Adipose tissue (tissue), 3 donors: ENCODE measurements at regions not wholly inside any gene's neighbourhood (a gene's known extent, or its start where the extent isn't known, plus 50 kb on each side); places are given as distances from the start of the nearest gene placed in this dataset.
"Not testable (repeated sequence)": the region's sequence is repeated elsewhere in the genome, so short reads cannot be mapped to it uniquely, and the experiment has no call there.

Experiments used
- H3K27ac ChIP-seq: one replicate; pipeline ENCODE4 v1.5.1; 2013; ENCODE audit warnings: low read depth, low read length
- WGBS, 3 donors: extraction: QIAGEN DNeasy Blood & Tissue Kit; methylation state at CpG; one replicate each; pipeline ENCODE4 v1.1.7; 2013; 5-methylcytosine and 5-hydroxymethylcytosine counted together
- donor health status: healthy with polysubstance abuse.
- donor health status: Bipolar disorder and iron deficiency.
- donor health status: healthy.

DNA sequence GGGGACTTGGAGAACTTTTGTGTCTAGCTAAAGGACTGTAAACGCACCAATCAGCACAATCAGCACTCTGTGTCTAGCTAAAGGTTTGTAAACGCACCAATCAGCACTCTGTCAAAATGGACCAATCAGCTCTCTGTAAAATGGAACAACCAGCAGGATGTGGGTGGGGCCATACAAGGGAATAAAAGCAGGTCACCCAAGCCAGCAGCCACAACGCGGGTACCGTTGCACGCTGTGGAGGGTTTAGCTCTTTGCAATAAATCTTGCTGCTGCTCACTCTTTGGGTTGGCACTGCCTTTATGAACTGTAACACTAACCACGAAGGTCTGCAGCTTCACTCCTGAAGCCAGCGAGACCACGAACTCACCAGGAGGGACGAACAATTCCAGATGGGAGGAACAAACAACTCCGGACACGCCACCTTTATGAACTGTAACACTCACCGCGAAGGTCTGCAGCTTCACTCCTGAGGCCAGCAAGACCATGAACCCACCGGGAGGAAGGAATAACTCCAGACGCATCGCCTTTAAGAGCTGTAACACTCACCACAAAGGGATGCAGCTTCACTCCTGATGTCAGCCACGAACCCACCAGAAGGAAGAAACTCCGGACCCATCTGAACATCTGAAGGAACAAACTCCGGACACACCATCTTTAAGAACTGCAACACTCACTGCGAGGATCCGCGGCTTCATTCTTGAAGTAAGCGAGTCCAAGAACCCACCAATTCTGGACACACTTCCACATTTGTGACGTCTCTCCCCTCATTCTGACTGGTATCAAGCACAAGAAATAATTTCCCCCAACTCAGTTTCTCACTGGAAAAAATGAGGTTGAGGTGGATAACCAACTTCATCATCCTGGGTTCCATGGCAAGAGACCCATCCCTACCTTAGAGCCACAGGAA is 227.3 kb upstream of the AMIGO2 start:
- WGBS, 3 donors: 56 to 84% (median 64%) methylated on average over 25 of the region's 25 CpGs
- not testable (repeated sequence) for H3K27ac ChIP-seq

DNA sequence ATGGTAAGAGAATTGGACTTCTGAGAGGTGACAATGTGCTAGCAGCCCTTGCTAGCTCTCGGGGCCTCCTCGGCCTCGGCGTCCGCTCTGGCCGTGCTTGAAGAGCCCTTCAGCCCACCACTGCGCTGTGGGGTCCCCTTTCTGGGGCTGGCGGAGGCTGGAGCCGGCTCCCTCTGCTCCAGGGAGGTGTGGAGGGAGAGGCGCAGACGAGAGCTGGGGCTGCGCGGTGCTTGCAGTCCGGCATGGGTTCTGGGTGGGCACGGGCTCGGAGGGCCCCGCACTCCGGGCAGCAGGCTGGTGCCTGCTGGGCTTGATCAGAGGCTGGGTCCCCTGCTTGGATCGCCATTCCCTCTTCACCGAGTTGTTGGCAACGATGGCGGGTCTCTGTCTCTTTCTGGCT is 226.4 kb upstream of the AMIGO2 start:
- WGBS, 3 donors: 88 to 97% (median 93%) methylated on average over 18 to 22 of the region's 22 CpGs
- H3K27ac ChIP-seq: no peak overlapping the region

DNA sequence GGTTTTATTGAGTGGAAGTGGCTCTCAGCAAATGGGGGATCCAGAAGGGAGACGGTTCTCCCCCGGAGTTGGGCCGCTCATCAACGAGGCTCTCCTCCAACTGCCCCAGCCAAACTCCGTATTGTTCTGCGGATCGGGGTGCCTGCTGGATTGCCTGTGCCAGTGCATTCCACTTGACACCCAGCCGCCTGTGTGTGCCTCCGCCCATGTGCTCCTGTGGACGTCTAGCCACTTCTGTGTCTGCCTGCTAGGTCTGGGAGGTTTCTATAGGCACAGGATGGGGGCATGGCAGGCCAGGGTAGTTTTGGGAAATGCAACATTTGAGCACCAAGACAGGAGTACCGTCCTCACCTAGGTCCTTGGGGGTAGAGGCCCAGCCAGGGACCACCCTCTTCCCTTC is 225.7 kb upstream of the AMIGO2 start:
- H3K27ac ChIP-seq: no peak overlapping the region
- WGBS, 3 donors: 93 to 97% (median 95%) methylated on average over 11 of the region's 11 CpGs

DNA sequence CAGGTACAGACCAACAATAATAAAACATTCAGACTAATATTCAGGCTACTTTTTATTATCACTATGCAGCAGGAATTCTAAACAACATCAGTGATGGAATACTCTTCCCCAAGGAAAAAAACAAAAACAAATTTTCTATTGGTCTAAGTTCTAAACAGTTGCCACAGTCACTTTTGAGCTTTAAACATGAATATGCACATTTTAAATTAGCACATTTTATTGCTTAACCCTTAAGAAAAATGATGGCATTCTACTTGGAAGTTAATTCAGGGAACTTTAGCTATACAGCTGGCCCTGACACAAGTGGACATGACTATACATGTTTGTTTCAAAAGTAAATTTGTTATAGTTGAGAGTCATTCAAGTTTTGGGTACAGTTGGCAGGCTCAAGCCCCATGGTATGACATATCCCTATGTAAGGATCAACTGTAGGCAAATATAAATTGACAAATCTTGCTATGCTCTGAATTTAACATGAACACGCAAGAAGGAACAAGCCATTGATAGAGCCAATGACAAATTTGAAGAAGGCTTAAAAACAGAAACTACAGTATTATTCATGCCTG is 224.3 kb upstream of the AMIGO2 start:
- no peak overlapping the region for H3K27ac ChIP-seq
- WGBS, 3 donors: 99 to 100% (median 100%) methylated on average over 1 of the region's 1 CpG

GRCh38 chr12:47303207-47303606 is 223.4 kb upstream of the AMIGO2 start:
- no peak overlapping the region for H3K27ac ChIP-seq
- 78 to 83% (median 82%) methylated on average over 7 of the region's 7 CpGs for WGBS, 3 donors

DNA sequence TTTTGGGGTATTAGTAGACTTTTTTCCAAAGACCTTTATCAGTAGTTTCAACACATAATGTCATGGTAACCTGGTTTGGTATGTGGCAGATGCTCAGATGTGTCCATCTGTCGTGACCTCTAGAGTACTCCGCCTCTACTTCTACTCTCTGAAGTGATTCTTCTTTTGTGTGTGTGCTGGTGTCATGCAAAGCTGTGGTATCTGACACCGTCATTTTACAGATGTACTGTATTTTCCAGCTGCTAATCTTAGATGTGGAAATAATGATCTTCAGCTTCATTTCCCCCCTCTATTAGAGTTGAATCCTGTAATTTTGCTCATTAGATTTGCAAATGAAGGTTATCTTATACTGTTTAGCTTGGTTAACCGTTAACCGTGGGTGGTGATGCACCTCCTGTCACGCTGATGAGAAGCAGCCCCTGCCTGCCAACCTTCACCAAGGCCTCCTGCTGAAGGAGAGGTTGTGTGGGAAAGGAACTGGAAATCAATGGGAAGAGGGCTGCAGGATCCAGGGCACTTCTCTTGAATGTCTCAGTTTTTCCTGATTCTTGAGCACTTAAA is 222.4 kb upstream of the AMIGO2 start:
- 56 to 66% (median 66%) methylated on average over 6 of the region's 6 CpGs for WGBS, 3 donors

GRCh38 chr12:47299586-47299985 is 219.8 kb upstream of the AMIGO2 start:
- 34 to 90% (median 78%) methylated on average over 1 of the region's 1 CpG for WGBS, 3 donors
- H3K27ac ChIP-seq: no peak overlapping the region

More for the DNA sequence above, 222.4 kb upstream of the AMIGO2 start:
- no peak overlapping the region for H3K27ac ChIP-seq

DNA sequence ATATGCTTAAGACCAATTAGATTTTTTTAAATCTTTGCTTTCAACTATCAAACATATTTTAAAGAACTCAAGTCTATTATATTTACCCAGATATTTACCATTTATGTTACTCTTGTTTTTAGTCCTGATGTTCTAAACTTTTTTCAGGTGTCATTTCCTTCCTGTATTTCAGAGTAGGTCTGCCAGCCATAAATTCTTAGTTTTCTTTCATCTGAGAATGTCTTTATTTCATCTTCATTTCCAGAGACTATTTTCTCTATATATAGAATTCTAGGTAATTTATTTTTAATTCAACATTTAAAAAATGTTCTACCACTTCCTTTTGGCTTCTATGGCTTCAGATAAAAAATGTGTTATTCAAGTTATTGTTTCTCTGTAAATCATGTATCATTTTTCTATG is 218.2 kb upstream of the AMIGO2 start:
- no peak overlapping the region for H3K27ac ChIP-seq

DNA sequence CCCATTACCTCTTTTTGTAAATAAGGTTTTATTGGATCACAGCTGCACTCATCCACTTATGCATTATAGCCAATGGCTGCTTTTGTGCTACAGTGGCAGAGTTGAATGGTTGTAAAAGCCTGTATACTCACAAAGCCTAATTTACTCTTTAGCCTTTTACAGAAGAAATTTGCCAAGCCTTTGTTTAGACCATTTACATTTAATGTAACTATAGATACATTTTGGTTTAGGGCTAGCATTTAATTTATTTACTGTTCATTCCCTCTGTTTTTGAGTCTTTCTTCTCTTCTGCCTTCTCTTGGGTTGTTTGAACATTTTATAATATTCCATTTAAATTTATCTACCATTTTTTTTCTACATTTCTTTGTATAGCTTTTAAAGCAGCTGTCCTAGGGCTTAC is 217.1 kb upstream of the AMIGO2 start:
- no peak overlapping the region for H3K27ac ChIP-seq

DNA sequence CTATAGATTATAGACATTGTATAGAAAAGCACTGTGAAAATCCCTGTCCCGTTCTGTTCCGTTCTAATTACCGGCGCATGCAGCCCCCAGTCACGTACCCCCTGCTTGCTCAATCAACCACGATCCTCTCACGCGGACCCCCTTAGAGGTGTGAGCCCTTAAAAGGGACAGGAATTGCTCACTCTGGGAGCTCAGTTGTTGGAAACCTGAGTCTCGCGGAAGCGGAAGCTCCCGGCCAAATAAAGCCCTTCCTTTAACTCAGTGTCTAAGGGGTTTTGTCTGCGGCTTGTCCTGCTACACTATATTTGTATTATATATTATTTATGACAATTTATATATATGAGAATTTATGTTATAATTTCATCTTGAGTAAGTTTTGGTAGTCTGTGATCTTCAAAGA is 213.6 kb upstream of the AMIGO2 start:
- WGBS, 3 donors: 90 to 91% (median 90%) methylated on average over 13 of the region's 13 CpGs
- no peak overlapping the region for H3K27ac ChIP-seq

- no peak overlapping the region for H3K27ac ChIP-seq
- WGBS, 3 donors: 51 to 88% (median 80%) methylated on average over 3 of the region's 3 CpGs
Measured at GRCh38 chr12:47286676-47287075, 206.9 kb upstream of the AMIGO2 start.
